ENCODE measurements at regions not wholly inside any gene's neighbourhood (a gene's known extent, or its start where the extent isn't known, plus 50 kb on each side); places are given as distances from the start of the nearest gene placed in this dataset.
"Not testable (repeated sequence)": the region's sequence is repeated elsewhere in the genome, so short reads cannot be mapped to it uniquely, and the experiment has no call there.

GRCh38 chr16:63171545-63171944 is 1135.3 kb upstream of the CDH8 start:
- POLR2A ChIA-PET = no interaction called here
- Mint-ChIP-seq H3K9me3 (peaks cover 8% of the 10 kb centered on the region), H3K36me3 (no peaks in the 10 kb centered on the region), H3K27ac (no peak overlapping the region), H3K27me3 (no peaks in the 10 kb centered on the region), H3K4me1 (no peaks in the 10 kb centered on the region), H3K4me3 (no peak overlapping the region)
- no peak for ATAC-seq (ENCODE audit: low read depth)
- DNase-seq = no peak

- ATAC-seq (ENCODE audit: low read depth) = no peak
- H3K36me3 Mint-ChIP-seq = no peaks in the 10 kb centered on the region
- H3K4me3 Mint-ChIP-seq = no peak overlapping the region
- H3K27ac Mint-ChIP-seq = no peak overlapping the region
- no peak for DNase-seq
- peaks cover 9% of the 10 kb centered on the region for H3K9me3 Mint-ChIP-seq
- no peaks in the 10 kb centered on the region for H3K4me1 Mint-ChIP-seq
- POLR2A ChIA-PET = no interaction called here
- H3K27me3 Mint-ChIP-seq = no peaks in the 10 kb centered on the region
These were observed 1132.9 kb upstream of the CDH8 start for GRCh38 chr16:63169100-63169499.

GRCh38 chr16:63157818-63158217 is 1121.6 kb upstream of the CDH8 start:
- POLR2A ChIA-PET = no interaction called here

GRCh38 chr16:63146251-63146650 is 1110.0 kb upstream of the CDH8 start:
- POLR2A ChIA-PET = no interaction called here
- Mint-ChIP-seq H3K9me3 (peaks cover 3% of the 10 kb centered on the region), H3K27me3 (no peaks in the 10 kb centered on the region), H3K4me1 (no peaks in the 10 kb centered on the region), H3K27ac (no peak overlapping the region), H3K36me3 (no peaks in the 10 kb centered on the region), H3K4me3 (no peak overlapping the region)
- no peak for ATAC-seq (ENCODE audit: low read depth)
- no peak for DNase-seq

More at GRCh38 chr16:63157818-63158217, 1121.6 kb upstream of the CDH8 start:
- H3K36me3 Mint-ChIP-seq = no peaks in the 10 kb centered on the region
- no peak overlapping the region for H3K4me3 Mint-ChIP-seq
- ATAC-seq (ENCODE audit: low read depth) = no peak
- H3K27ac Mint-ChIP-seq = no peak overlapping the region
- no peaks in the 10 kb centered on the region for H3K27me3 Mint-ChIP-seq
- no peak for DNase-seq
- H3K4me1 Mint-ChIP-seq = no peaks in the 10 kb centered on the region
- H3K9me3 Mint-ChIP-seq = peaks cover 6% of the 10 kb centered on the region

- ATAC-seq (ENCODE audit: low read depth) = no peak
- Mint-ChIP-seq H3K4me3 (no peak overlapping the region), H3K27ac (no peak overlapping the region), H3K9me3 (peaks cover 3% of the 10 kb centered on the region), H3K27me3 (no peaks in the 10 kb centered on the region), H3K4me1 (no peaks in the 10 kb centered on the region), H3K36me3 (no peaks in the 10 kb centered on the region)
- POLR2A ChIA-PET = no interaction called here
- no peak for DNase-seq
These were observed 1109.2 kb upstream of the CDH8 start for GRCh38 chr16:63145411-63145810.

GRCh38 chr16:63135069-63135468 is 1098.8 kb upstream of the CDH8 start:
- ATAC-seq (ENCODE audit: low read depth) (no peak), DNase-seq (no peak)
- H3K27me3 Mint-ChIP-seq = no peaks in the 10 kb centered on the region
- no peaks in the 10 kb centered on the region for H3K36me3 Mint-ChIP-seq
- peaks cover 4% of the 10 kb centered on the region for H3K9me3 Mint-ChIP-seq
- no peak overlapping the region for H3K4me3 Mint-ChIP-seq
- POLR2A ChIA-PET = no interaction called here
- H3K27ac Mint-ChIP-seq = no peak overlapping the region
- H3K4me1 Mint-ChIP-seq = no peaks in the 10 kb centered on the region

GRCh38 chr16:63131503-63131902 is 1095.3 kb upstream of the CDH8 start:
- Mint-ChIP-seq H3K9me3 (peaks cover 4% of the 10 kb centered on the region), H3K27me3 (no peaks in the 10 kb centered on the region), H3K36me3 (no peaks in the 10 kb centered on the region), H3K27ac (no peak overlapping the region), H3K4me1 (no peaks in the 10 kb centered on the region), H3K4me3 (no peak overlapping the region)
- DNase-seq (no peak), ATAC-seq (ENCODE audit: low read depth) (no peak)
- POLR2A ChIA-PET = no interaction called here

GRCh38 chr16:63130942-63131341 is 1094.7 kb upstream of the CDH8 start:
- no peak for ATAC-seq (ENCODE audit: low read depth)
- H3K36me3 Mint-ChIP-seq = no peaks in the 10 kb centered on the region
- no peaks in the 10 kb centered on the region for H3K4me1 Mint-ChIP-seq
- no peak for DNase-seq
- POLR2A ChIA-PET = no interaction called here
- no peak overlapping the region for H3K4me3 Mint-ChIP-seq
- no peaks in the 10 kb centered on the region for H3K27me3 Mint-ChIP-seq
- H3K9me3 Mint-ChIP-seq = peaks cover 4% of the 10 kb centered on the region
- no peak overlapping the region for H3K27ac Mint-ChIP-seq

- Mint-ChIP-seq H3K36me3 (no peaks in the 10 kb centered on the region), H3K27ac (no peak overlapping the region), H3K4me3 (no peak overlapping the region), H3K9me3 (peaks cover 4% of the 10 kb centered on the region), H3K4me1 (no peaks in the 10 kb centered on the region), H3K27me3 (no peaks in the 10 kb centered on the region)
- POLR2A ChIA-PET = no interaction called here
- ATAC-seq (ENCODE audit: low read depth) = no peak
- DNase-seq = no peak
These were observed 1093.3 kb upstream of the CDH8 start for GRCh38 chr16:63129411-63130125.

- H3K9me3 Mint-ChIP-seq, H3K36me3 Mint-ChIP-seq, POLR2A ChIA-PET: not testable (repeated sequence)
These were observed 1083.7 kb upstream of the CDH8 start for GRCh38 chr16:63119905-63120304.

GRCh38 chr16:63100082-63100481 is 1063.8 kb upstream of the CDH8 start:
- H3K27ac Mint-ChIP-seq = no peak overlapping the region

More at GRCh38 chr16:63119905-63120304, 1083.7 kb upstream of the CDH8 start:
- not testable (repeated sequence) for DNase-seq; H3K27me3 Mint-ChIP-seq; H3K27ac Mint-ChIP-seq; H3K4me3 Mint-ChIP-seq; ATAC-seq (ENCODE audit: low read depth); H3K4me1 Mint-ChIP-seq

GRCh38 chr16:63096857-63097256 is 1060.6 kb upstream of the CDH8 start:
- H3K9me3 Mint-ChIP-seq = peaks cover 7% of the 10 kb centered on the region
- H3K27me3 Mint-ChIP-seq = no peaks in the 10 kb centered on the region
- POLR2A ChIA-PET = no interaction called here
- no peaks in the 10 kb centered on the region for H3K36me3 Mint-ChIP-seq
- H3K4me1 Mint-ChIP-seq = no peaks in the 10 kb centered on the region
- H3K4me3 Mint-ChIP-seq = no peak overlapping the region
- no peak for ATAC-seq (ENCODE audit: low read depth)
- no peak for DNase-seq
- H3K27ac Mint-ChIP-seq = no peak overlapping the region

More at GRCh38 chr16:63100082-63100481, 1063.8 kb upstream of the CDH8 start:
- Mint-ChIP-seq H3K4me1 (no peaks in the 10 kb centered on the region), H3K9me3 (peaks cover 7% of the 10 kb centered on the region), H3K4me3 (no peak overlapping the region), H3K36me3 (no peaks in the 10 kb centered on the region), H3K27me3 (no peaks in the 10 kb centered on the region)
- ATAC-seq (ENCODE audit: low read depth) (no peak), DNase-seq (no peak)
- POLR2A ChIA-PET = no interaction called here

- Mint-ChIP-seq H3K4me3 (no peak overlapping the region), H3K4me1 (no peaks in the 10 kb centered on the region), H3K36me3 (no peaks in the 10 kb centered on the region), H3K9me3 (peaks cover 8% of the 10 kb centered on the region), H3K27me3 (no peaks in the 10 kb centered on the region), H3K27ac (no peak overlapping the region)
- ATAC-seq (ENCODE audit: low read depth) (no peak), DNase-seq (no peak)
- POLR2A ChIA-PET = no interaction called here
These were observed 1056.5 kb upstream of the CDH8 start for GRCh38 chr16:63092736-63093135.

GRCh38 chr16:63082101-63082500 is 1045.9 kb upstream of the CDH8 start:
- Mint-ChIP-seq H3K9me3 (peaks cover 16% of the 10 kb centered on the region), H3K27me3 (no peaks in the 10 kb centered on the region), H3K4me1 (no peaks in the 10 kb centered on the region), H3K27ac (no peak overlapping the region), H3K4me3 (no peak overlapping the region), H3K36me3 (no peaks in the 10 kb centered on the region)
- ATAC-seq (ENCODE audit: low read depth) = no peak
- POLR2A ChIA-PET = no interaction called here
- no peak for DNase-seq

GRCh38 chr16:63080746-63081145 is 1044.5 kb upstream of the CDH8 start:
- no peak for DNase-seq
- POLR2A ChIA-PET = no interaction called here
- H3K9me3 Mint-ChIP-seq = peaks cover 16% of the 10 kb centered on the region
- no peak overlapping the region for H3K27ac Mint-ChIP-seq
- H3K27me3 Mint-ChIP-seq = no peaks in the 10 kb centered on the region
- ATAC-seq (ENCODE audit: low read depth) = no peak
- no peak overlapping the region for H3K4me3 Mint-ChIP-seq
- no peaks in the 10 kb centered on the region for H3K36me3 Mint-ChIP-seq
- no peaks in the 10 kb centered on the region for H3K4me1 Mint-ChIP-seq
